Smooth muscle cell (in vitro differentiated cells): ENCODE measurements at regions not wholly inside any gene's neighbourhood (a gene's known extent, or its start where the extent isn't known, plus 50 kb on each side); places are given as distances from the start of the nearest gene placed in this dataset.

Experiments
- DNase-seq: peaks from one replicate; lab custom pipeline; 2025; ENCODE audit not compliant: unreplicated experiment; lab: John Stamatoyannopoulos, UW
- H2AFZ ChIP-seq: fragments of 200-600 bp; sonication (generic); 2 replicates; pipeline ENCODE4 v1.6.0; 2016; ENCODE audit warnings: antibody characterized with exemption, low read depth, mild to moderate bottlenecking
- H3F3A ChIP-seq: fragments of 200-600 bp; sonication (generic); 2 replicates; pipeline ENCODE4 v1.6.0; 2017; ENCODE audit warnings: antibody characterized with exemption, low read depth
- H3K27ac ChIP-seq: fragments of 200-600 bp; sonication (generic); 2 replicates; pipeline ENCODE4 v1.5.1; 2016; ENCODE audit warnings: low read depth, mild to moderate bottlenecking
- H3K27me3 ChIP-seq: fragments of 200-600 bp; sonication (generic); 2 replicates; pipeline ENCODE4 v1.6.1; 2016; ENCODE audit warnings: low read depth, mild to moderate bottlenecking
- H3K36me3 ChIP-seq: fragments of 200-600 bp; sonication (generic); 2 replicates; pipeline ENCODE4 v1.5.1; 2016; ENCODE audit warnings: low read depth
- H3K4me1 ChIP-seq: fragments of 200-600 bp; sonication (generic); 2 replicates; pipeline ENCODE4 v1.5.1; 2016; ENCODE audit warnings: low read depth
- H3K4me2 ChIP-seq: fragments of 200-600 bp; sonication (generic); 2 replicates; pipeline ENCODE4 v1.6.0; 2016; ENCODE audit warnings: mild to moderate bottlenecking
- H3K4me3 ChIP-seq: fragments of 200-600 bp; sonication (generic); 2 replicates; pipeline ENCODE4 v1.5.1; 2016; ENCODE audit warnings: mild to moderate bottlenecking
- H3K79me2 ChIP-seq: fragments of 200-600 bp; sonication (generic); 2 replicates; pipeline ENCODE4 v1.6.0; 2016; ENCODE audit warnings: low read depth, mild to moderate bottlenecking
- H3K9ac ChIP-seq: fragments of 200-600 bp; sonication (generic); 2 replicates; pipeline ENCODE4 v1.6.0; 2016; ENCODE audit warnings: low read depth
- H3K9me3 ChIP-seq: fragments of 200-600 bp; sonication (generic); replicated peaks from 2 replicates; pipeline ENCODE4 v1.5.1; 2016; ENCODE audit warnings: low read depth
- H4K20me1 ChIP-seq: fragments of 200-600 bp; sonication (generic); 2 replicates; pipeline ENCODE4 v1.6.0; 2016; ENCODE audit warnings: low read depth
- CTCF ChIP-seq: fragments of 200-600 bp; sonication (generic); IDR thresholded peaks from 2 replicates; pipeline ENCODE4 v1.5.1; 2017; ENCODE audit warnings: borderline replicate concordance, mild to moderate bottlenecking, antibody characterized with exemption; ENCODE audit not compliant: insufficient read depth, poor library complexity, severe bottlenecking
- WGBS: methylation state at CpG from one replicate; pipeline ENCODE4 v1.1.7; 2016; ENCODE audit warnings: low lambda C conversion rate; 5-methylcytosine and 5-hydroxymethylcytosine counted together

- no peak overlapping the region for H3K4me2 ChIP-seq
- no peaks in the 10 kb centered on the region for H3K4me1 ChIP-seq
- no peak for DNase-seq
- no peaks in the 10 kb centered on the region for H3K9me3 ChIP-seq
- no peaks in the 10 kb centered on the region for H3K27me3 ChIP-seq
- no peaks in the 10 kb centered on the region for H4K20me1 ChIP-seq
- H3K4me3 ChIP-seq, result no peak overlapping the region
- no peak overlapping the region for H3K27ac ChIP-seq
- no peaks in the 10 kb centered on the region for H3F3A ChIP-seq
- H3K36me3 ChIP-seq, result no peaks in the 10 kb centered on the region
- no peak for TF ChIP-seq CTCF
- H3K9ac ChIP-seq, result no peak overlapping the region
- no peaks in the 10 kb centered on the region for H3K79me2 ChIP-seq
- H2AFZ ChIP-seq, result no peak overlapping the region
Observed at GRCh38 chr6:124903797-124904196, 58.4 kb upstream of the RNF217 start.

GRCh38 chr6:124907596-124907995 is 54.6 kb upstream of the RNF217 start:
- no peaks in the 10 kb centered on the region for H3K4me1 ChIP-seq
- H3K9ac ChIP-seq, result no peak overlapping the region
- H3K4me3 ChIP-seq, result no peak overlapping the region
- no peak for TF ChIP-seq CTCF
- no peaks in the 10 kb centered on the region for H4K20me1 ChIP-seq
- H3K9me3 ChIP-seq, result no peaks in the 10 kb centered on the region
- no peaks in the 10 kb centered on the region for H3K36me3 ChIP-seq
- H3K27me3 ChIP-seq, result no peaks in the 10 kb centered on the region
- no peak overlapping the region for H3K27ac ChIP-seq
- 97% methylated on average over 1 of the region's 1 CpG for WGBS
- H3K79me2 ChIP-seq, result no peaks in the 10 kb centered on the region
- DNase-seq, result no peak
- no peak overlapping the region for H2AFZ ChIP-seq
- H3K4me2 ChIP-seq, result no peak overlapping the region
- H3F3A ChIP-seq, result no peaks in the 10 kb centered on the region
